ENCODE measurements at regions not wholly inside any gene's neighbourhood (a gene's known extent, or its start where the extent isn't known, plus 50 kb on each side); places are given as distances from the start of the nearest gene placed in this dataset.

DNA sequence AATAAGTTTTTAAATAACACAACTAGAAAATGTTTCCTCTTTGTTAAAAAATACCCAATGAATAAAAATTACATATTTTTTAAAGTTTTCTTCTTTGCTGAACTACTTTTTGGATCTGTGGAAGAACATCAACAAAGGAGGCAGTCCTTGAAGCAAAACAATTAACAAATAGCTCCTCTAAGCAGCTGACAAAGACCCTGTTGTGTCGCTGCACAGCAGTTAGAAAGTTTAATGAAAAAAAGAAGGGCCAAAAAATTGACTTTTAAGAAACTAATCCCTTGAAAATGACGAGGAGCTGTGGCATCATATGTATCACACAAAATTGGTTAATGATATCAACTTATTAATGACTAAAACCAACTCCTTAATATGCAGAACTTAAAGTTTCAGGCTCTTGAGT lies 72.1 kb downstream of the SLITRK1 start:
- no peak for TF ChIP-seq POLR2AphosphoS5 (IDR thresholded peaks at IDR 0.05; ENCODE audit: borderline replicate concordance, low read depth, low read length)
- no peak for TF ChIP-seq EZH2 (IDR thresholded peaks at IDR 0.05)

Measured in SK-N-MC (cell line).